Suprapubic skin (tissue), 4 donors: ENCODE measurements at regions not wholly inside any gene's neighbourhood (a gene's known extent, or its start where the extent isn't known, plus 50 kb on each side); places are given as distances from the start of the nearest gene placed in this dataset.

Source experiments
- CTCF ChIP-seq, 2 donors: fragments of 200-600 bp in 1 of 2; fragments of 450-650 bp in 1 of 2; sonication (generic) in 1 of 2; IDR thresholded peaks; one replicate each; pipeline ENCODE4 v1.5.1; 2016 to 2019; ENCODE audit warnings: antibody characterized with exemption in 2 of 2, mild to moderate bottlenecking in 1 of 2, moderate library complexity in 1 of 2
- EP300 ChIP-seq: sonication (generic); formaldehyde crosslinking; IDR thresholded peaks from one replicate; pipeline ENCODE4 v1.6.1; 2017; ENCODE audit warnings: antibody characterized with exemption
- POLR2A ChIP-seq, 2 donors: fragments of 450-650 bp; IDR thresholded peaks; one replicate each; pipeline ENCODE4 v1.6.1; 2017; ENCODE audit warnings: antibody characterized with exemption in 2 of 2, mild to moderate bottlenecking in 2 of 2, moderate library complexity in 2 of 2
- POLR2AphosphoS5 ChIP-seq, 3 donors: sonication (generic); formaldehyde crosslinking; IDR thresholded peaks; one replicate each; pipeline ENCODE4 v1.6.1; 2017; ENCODE audit warnings: antibody characterized with exemption in 3 of 3

- TF ChIP-seq POLR2A (IDR thresholded peaks at IDR 0.05) (no peak), CTCF (IDR thresholded peaks at IDR 0.05) (no peak), POLR2AphosphoS5 (IDR thresholded peaks at IDR 0.05) (no peak), EP300 (no peak)
Measured at GRCh38 chr17:79453481-79453880, 157.4 kb downstream of the RBFOX3 start.
